Inflammatory macrophage treated with lipopolysaccharide for 4 hours (primary cell): ENCODE measurements at regions not wholly inside any gene's neighbourhood (a gene's known extent, or its start where the extent isn't known, plus 50 kb on each side); places are given as distances from the start of the nearest gene placed in this dataset.
"Not testable (repeated sequence)": the region's sequence is repeated elsewhere in the genome, so short reads cannot be mapped to it uniquely, and the experiment has no call there.

ENCODE experiments used
- DNase-seq: peaks from one replicate; pipeline ENCODE4 v3.0.0-alpha.2; 2020

GRCh38 chrX:68994135-68994890 lies 165.5 kb downstream of the EFNB1 start:
- peak; percentile 67 for DNase-seq

GRCh38 chrX:68992821-68993397 lies 164.1 kb downstream of the EFNB1 start:
- no peak for DNase-seq

- DNase-seq: no peak
Measured at GRCh38 chrX:68991691-68992345, 163.0 kb downstream of the EFNB1 start.

- no peak for DNase-seq
Measured at GRCh38 chrX:68990948-68991347, 162.1 kb downstream of the EFNB1 start.

GRCh38 chrX:68989865-68990606 lies 161.2 kb downstream of the EFNB1 start:
- DNase-seq: no peak

- no peak for DNase-seq
Measured at GRCh38 chrX:68989456-68989855, 160.6 kb downstream of the EFNB1 start.

GRCh38 chrX:68988865-68989264 lies 160.0 kb downstream of the EFNB1 start:
- no peak for DNase-seq

GRCh38 chrX:68985135-68985755 lies 156.4 kb downstream of the EFNB1 start:
- DNase-seq: no peak

- DNase-seq: no peak
Measured at GRCh38 chrX:68983004-68983857, 154.4 kb downstream of the EFNB1 start.

GRCh38 chrX:68982476-68982875 lies 153.7 kb downstream of the EFNB1 start:
- no peak for DNase-seq

GRCh38 chrX:68980906-68981616 lies 152.2 kb downstream of the EFNB1 start:
- no peak for DNase-seq

GRCh38 chrX:68978655-68979054 lies 149.8 kb downstream of the EFNB1 start:
- DNase-seq: no peak

GRCh38 chrX:68978255-68978654 lies 149.4 kb downstream of the EFNB1 start:
- DNase-seq: no peak

- DNase-seq: no peak
Measured at GRCh38 chrX:68953331-68953730, 124.5 kb downstream of the EFNB1 start.

- not testable (repeated sequence) for DNase-seq
Measured at GRCh38 chrX:68951942-68952619, 123.3 kb downstream of the EFNB1 start.

GRCh38 chrX:68950937-68951336 lies 122.1 kb downstream of the EFNB1 start:
- no peak for DNase-seq

- no peak for DNase-seq
Measured at GRCh38 chrX:68947882-68948605, 119.2 kb downstream of the EFNB1 start.

GRCh38 chrX:68945603-68946228 lies 116.9 kb downstream of the EFNB1 start:
- no peak for DNase-seq

- DNase-seq: no peak
Measured at GRCh38 chrX:68945081-68945602, 116.3 kb downstream of the EFNB1 start.
